Large intestine (tissue), 3 donors: ENCODE measurements at regions not wholly inside any gene's neighbourhood (a gene's known extent, or its start where the extent isn't known, plus 50 kb on each side); places are given as distances from the start of the nearest gene placed in this dataset.

Source experiments
- DNase-seq, 2 donors: peaks; one replicate each; pipeline versions ENCODE4 v3.0.0 to v3.0.0-alpha.2; 2013
- H3K27ac ChIP-seq: one replicate; pipeline ENCODE4 v1.5.1; 2013; ENCODE audit warnings: low read length
- H3K27me3 ChIP-seq: 2 replicates; pipeline ENCODE4 v1.6.1; 2013; ENCODE audit warnings: low read length; ENCODE audit not compliant: control insufficient read depth, insufficient read depth
- H3K36me3 ChIP-seq: 2 replicates; pipeline ENCODE4 v1.6.1; 2013; ENCODE audit warnings: low read length; ENCODE audit not compliant: control insufficient read depth, insufficient read depth
- H3K4me1 ChIP-seq: one replicate; pipeline ENCODE4 v1.6.1; 2013; ENCODE audit warnings: low read length; ENCODE audit not compliant: control insufficient read depth, insufficient read depth
- H3K4me3 ChIP-seq: one replicate; pipeline ENCODE4 v1.5.1; 2013; ENCODE audit warnings: low read length
- H3K9me3 ChIP-seq: one replicate; pipeline ENCODE4 v1.6.1; 2013; ENCODE audit warnings: mild to moderate bottlenecking, low read depth, low read length, moderate library complexity; ENCODE audit not compliant: control insufficient read depth
- WGBS: methylation state at CpG from one replicate; pipeline ENCODE4 v1.1.5; 2013; ENCODE audit warnings: low lambda C conversion rate; ENCODE audit not compliant: insufficient coverage; 5-methylcytosine and 5-hydroxymethylcytosine counted together

DNA sequence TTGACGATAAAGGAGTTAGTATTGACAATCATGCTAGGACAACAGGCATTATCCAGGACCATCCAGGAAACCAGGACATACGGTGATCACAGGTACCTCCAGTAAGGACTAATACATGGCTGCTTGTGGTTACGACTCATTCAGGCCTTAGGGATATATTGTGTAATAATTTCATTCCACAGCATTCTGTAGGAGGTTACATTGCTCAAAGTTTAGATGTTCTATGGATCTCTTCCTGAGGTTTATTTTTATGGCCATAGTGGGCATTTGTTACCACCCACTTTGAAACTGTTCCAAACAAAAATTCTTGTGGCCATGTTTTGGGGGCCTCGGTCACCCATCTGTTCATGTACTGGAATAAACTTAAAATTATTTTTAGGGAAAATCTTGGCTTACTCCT lies 431.6 kb downstream of the METTL4 start:
- H3K27me3 ChIP-seq = no peaks in the 10 kb centered on the region
- H3K27ac ChIP-seq = no peak overlapping the region
- WGBS = 100% methylated on average over 1 of the region's 4 CpGs
- DNase-seq = no peak
- no peaks in the 10 kb centered on the region for H3K9me3 ChIP-seq
- H3K4me1 ChIP-seq = no peaks in the 10 kb centered on the region
- H3K36me3 ChIP-seq = no peaks in the 10 kb centered on the region
- H3K4me3 ChIP-seq = no peak overlapping the region

DNA sequence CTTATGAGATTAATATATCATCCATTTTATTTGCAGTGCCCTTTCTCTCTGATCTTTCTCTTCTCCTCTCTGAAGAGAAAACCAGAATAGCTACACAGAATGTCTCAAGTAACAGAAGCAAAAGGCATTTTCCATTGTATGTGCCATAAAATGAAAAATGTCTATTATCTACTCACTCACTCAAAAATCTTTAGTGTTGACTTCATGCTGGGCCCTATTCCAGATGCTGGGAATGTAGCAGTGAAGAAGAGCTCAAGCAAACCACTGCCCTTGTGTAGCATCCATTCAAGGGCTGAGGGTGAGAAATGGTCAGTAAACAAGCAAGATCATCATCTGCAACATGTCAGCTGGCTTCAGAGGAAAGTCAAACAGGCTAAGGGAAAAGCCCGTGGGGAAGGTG lies 427.7 kb downstream of the METTL4 start:
- Histone ChIP-seq H3K27ac (no peak overlapping the region), H3K27me3 (no peaks in the 10 kb centered on the region), H3K36me3 (no peaks in the 10 kb centered on the region), H3K4me3 (no peak overlapping the region), H3K9me3 (no peaks in the 10 kb centered on the region), H3K4me1 (no peaks in the 10 kb centered on the region)
- DNase-seq = no peak
- WGBS = no CpG with 5 or more reads among the region's 1 CpG

GRCh38 chr18:2144811-2145210 lies 426.5 kb downstream of the METTL4 start:
- no CpG with 5 or more reads among the region's 3 CpGs for WGBS
- no peak overlapping the region for H3K4me3 ChIP-seq
- H3K9me3 ChIP-seq = no peaks in the 10 kb centered on the region
- H3K36me3 ChIP-seq = no peaks in the 10 kb centered on the region
- no peak overlapping the region for H3K27ac ChIP-seq
- no peaks in the 10 kb centered on the region for H3K27me3 ChIP-seq
- no peaks in the 10 kb centered on the region for H3K4me1 ChIP-seq
- DNase-seq = no peak

- H3K9me3 ChIP-seq = no peaks in the 10 kb centered on the region
- no peaks in the 10 kb centered on the region for H3K4me1 ChIP-seq
- WGBS = no CpG with 5 or more reads among the region's 2 CpGs
- H3K27ac ChIP-seq = no peak overlapping the region
- no peaks in the 10 kb centered on the region for H3K36me3 ChIP-seq
- no peak overlapping the region for H3K4me3 ChIP-seq
- no peaks in the 10 kb centered on the region for H3K27me3 ChIP-seq
- no peak for DNase-seq
These were observed 425.2 kb downstream of the METTL4 start for GRCh38 chr18:2146092-2146491.

GRCh38 chr18:2146754-2147153 lies 424.6 kb downstream of the METTL4 start:
- Histone ChIP-seq H3K27ac (no peak overlapping the region), H3K4me1 (no peaks in the 10 kb centered on the region), H3K9me3 (no peaks in the 10 kb centered on the region), H3K36me3 (no peaks in the 10 kb centered on the region), H3K27me3 (no peaks in the 10 kb centered on the region), H3K4me3 (no peak overlapping the region)
- 67% methylated on average over 1 of the region's 2 CpGs for WGBS
- DNase-seq = no peak

GRCh38 chr18:2147476-2148230 lies 423.7 kb downstream of the METTL4 start:
- Histone ChIP-seq H3K36me3 (no peaks in the 10 kb centered on the region), H3K4me3 (no peak overlapping the region), H3K27me3 (no peaks in the 10 kb centered on the region), H3K4me1 (no peaks in the 10 kb centered on the region), H3K27ac (no peak overlapping the region), H3K9me3 (no peaks in the 10 kb centered on the region)
- WGBS = 83% methylated on average over 1 of the region's 8 CpGs
- DNase-seq = peak in 1 of 2 donors; percentile 4

DNA sequence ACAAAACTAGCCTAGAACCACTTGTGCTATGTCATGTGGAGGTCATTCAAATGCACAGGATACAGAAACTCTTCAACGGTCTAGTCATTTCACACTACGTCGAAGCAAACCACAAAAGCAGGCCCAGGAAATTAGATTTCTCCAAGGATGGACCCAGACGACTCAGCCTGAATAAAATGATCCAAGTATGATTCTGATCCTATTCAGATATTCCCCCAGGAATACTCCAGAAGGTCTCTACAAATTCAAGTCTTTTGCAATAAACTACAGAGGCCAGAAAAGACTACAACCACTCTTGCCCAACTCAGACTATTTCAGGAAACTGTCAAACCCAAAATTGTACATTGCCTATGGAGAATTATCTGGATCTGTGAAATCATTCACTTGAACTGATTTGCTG lies 422.5 kb downstream of the METTL4 start:
- Histone ChIP-seq H3K9me3 (no peaks in the 10 kb centered on the region), H3K36me3 (no peaks in the 10 kb centered on the region), H3K4me3 (no peak overlapping the region), H3K27me3 (no peaks in the 10 kb centered on the region), H3K4me1 (no peaks in the 10 kb centered on the region), H3K27ac (no peak overlapping the region)
- DNase-seq = no peak
- WGBS = no CpG with 5 or more reads among the region's 4 CpGs

GRCh38 chr18:2150566-2150965 lies 420.7 kb downstream of the METTL4 start:
- H3K27ac ChIP-seq = no peak overlapping the region
- no peaks in the 10 kb centered on the region for H3K36me3 ChIP-seq
- no peak for DNase-seq
- no peaks in the 10 kb centered on the region for H3K4me1 ChIP-seq
- no peaks in the 10 kb centered on the region for H3K27me3 ChIP-seq
- no peak overlapping the region for H3K4me3 ChIP-seq
- no CpG with 5 or more reads among the region's 1 CpG for WGBS
- H3K9me3 ChIP-seq = no peaks in the 10 kb centered on the region

GRCh38 chr18:2154278-2154677 lies 417.0 kb downstream of the METTL4 start:
- Histone ChIP-seq H3K4me3 (no peak overlapping the region), H3K4me1 (no peaks in the 10 kb centered on the region), H3K27ac (no peak overlapping the region), H3K36me3 (no peaks in the 10 kb centered on the region), H3K27me3 (no peaks in the 10 kb centered on the region), H3K9me3 (no peaks in the 10 kb centered on the region)
- WGBS = no CpG with 5 or more reads among the region's 1 CpG
- no peak for DNase-seq

DNA sequence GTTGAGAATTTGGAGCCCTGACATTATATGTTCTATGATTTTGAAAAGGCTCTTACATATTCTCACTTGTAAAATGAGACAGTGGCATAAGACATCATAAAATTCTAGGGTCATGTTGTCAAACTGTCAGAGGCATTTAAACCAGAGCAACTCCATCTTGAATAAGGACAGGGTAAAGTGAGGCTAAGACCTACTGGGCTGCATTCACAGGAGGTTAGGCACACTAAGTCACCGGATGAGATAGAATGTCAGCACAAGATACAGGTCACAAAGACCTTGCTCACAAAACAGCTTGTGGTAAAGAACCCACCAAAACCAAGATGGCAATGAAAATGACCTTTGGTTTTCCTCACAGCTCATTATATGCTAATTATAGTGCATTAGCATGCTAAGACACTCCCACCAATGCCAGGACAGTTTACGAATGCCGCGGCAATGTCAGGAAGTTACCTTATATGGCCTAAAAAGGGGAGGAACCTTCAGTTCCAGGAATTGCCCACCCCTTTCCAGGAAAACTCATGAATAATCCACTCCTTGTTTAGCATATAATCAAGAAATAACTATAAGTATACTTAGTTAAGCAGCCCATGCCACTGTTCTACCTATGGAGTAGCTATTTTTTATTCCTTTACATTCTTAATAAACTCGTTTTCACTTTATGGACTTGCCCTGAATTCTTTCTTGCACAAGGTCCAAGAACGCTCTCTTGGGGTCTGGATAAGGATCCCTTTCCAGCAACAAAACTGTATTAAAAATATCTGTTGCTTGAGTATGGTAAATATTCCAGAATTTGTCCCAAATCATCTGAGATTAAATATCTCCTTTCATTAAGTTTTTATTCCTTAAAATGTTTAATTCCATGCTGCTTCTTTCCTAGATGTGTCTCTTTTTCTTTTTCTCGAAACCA lies 406.4 kb downstream of the METTL4 start:
- 0% methylated on average over 1 of the region's 7 CpGs for WGBS

More for the DNA sequence above, 406.4 kb downstream of the METTL4 start:
- DNase-seq = no peak
- Histone ChIP-seq H3K27me3 (no peaks in the 10 kb centered on the region), H3K27ac (no peak overlapping the region), H3K9me3 (no peaks in the 10 kb centered on the region), H3K4me1 (no peaks in the 10 kb centered on the region), H3K36me3 (no peaks in the 10 kb centered on the region), H3K4me3 (no peak overlapping the region)
